HEK293 (cell line): ENCODE measurements at regions not wholly inside any gene's neighbourhood (a gene's known extent, or its start where the extent isn't known, plus 50 kb on each side); places are given as distances from the start of the nearest gene placed in this dataset.

Experiments used
- CTCF ChIA-PET: fragments of 350-600 bp; formaldehyde crosslinking; extraction: SDS; loops from one replicate; lab custom pipeline; 2021; ENCODE audit warnings: antibody characterized with exemption; lab: Yijun Ruan, JAX
- POLR2A ChIA-PET: fragments of 300-600 bp; formaldehyde crosslinking; extraction: SDS; loops from one replicate; lab custom pipeline; 2020; ENCODE audit warnings: antibody characterized with exemption, inconsistent platforms; lab: Yijun Ruan, JAX
- H3K27ac ChIP-seq: fragments of 200-500 bp; sonication (Bioruptor generic); 2 replicates; pipeline ENCODE4 v1.5.1; 2014; ENCODE audit warnings: low read depth, low read length, control low read depth, inconsistent platforms; ENCODE audit errors: extremely low read depth
- H3K36me3 ChIP-seq, 2 experiments: fragments of 200-500 bp in 1 of 2; sonication (Bioruptor generic) in 1 of 2; 1 replicate in 1 of 2; 2 replicates in 1 of 2; pipeline ENCODE4 v1.5.1; 2014 to 2017; ENCODE audit warnings: inconsistent platforms in 2 of 2, low read length in 2 of 2; ENCODE audit not compliant: control insufficient read depth in 2 of 2, insufficient read depth in 1 of 2
- H3K4me1 ChIP-seq: fragments of 200-500 bp; sonication (Bioruptor generic); 2 replicates; pipeline ENCODE4 v1.5.1; 2014; ENCODE audit warnings: mild to moderate bottlenecking, low read length, inconsistent platforms; ENCODE audit not compliant: control insufficient read depth, insufficient read depth
- H3K4me3 ChIP-seq: 2 replicates; pipeline ENCODE4 v1.5.1; 2011; ENCODE audit warnings: low read depth, mild to moderate bottlenecking, control low read depth, low read length, moderate library complexity
- H3K9me3 ChIP-seq: fragments of 200-500 bp; sonication (Bioruptor generic); 2 replicates; pipeline ENCODE4 v1.5.1; 2014; ENCODE audit warnings: low read depth, low read length, inconsistent platforms; ENCODE audit not compliant: control insufficient read depth, insufficient read depth
- ATF2 ChIP-seq: fragments of 450-650 bp; formaldehyde crosslinking; IDR thresholded peaks from 2 replicates; pipeline ENCODE4 v1.5.1; 2016; ENCODE audit warnings: missing biosample characterization, missing genetic modification characterization, low read depth
- ELK4 ChIP-seq: IDR thresholded peaks from 2 replicates; pipeline ENCODE4 v1.6.1; 2011; ENCODE audit warnings: mild to moderate bottlenecking, low read depth, low read length, borderline replicate concordance
- GFI1B ChIP-seq: fragments of 450-650 bp; formaldehyde crosslinking; IDR thresholded peaks from 2 replicates; pipeline ENCODE4 v1.5.1; 2016; ENCODE audit warnings: missing biosample characterization, missing genetic modification characterization
- PATZ1 ChIP-seq: fragments of 450-650 bp; formaldehyde crosslinking; IDR thresholded peaks from 2 replicates; pipeline ENCODE4 v1.5.1; 2016; ENCODE audit warnings: missing biosample characterization, missing genetic modification characterization
- PRDM1 ChIP-seq: fragments of 450-650 bp; formaldehyde crosslinking; IDR thresholded peaks from 2 replicates; pipeline ENCODE4; 2016; ENCODE audit warnings: missing biosample characterization, missing genetic modification characterization
- SCRT2 ChIP-seq: fragments of 450-650 bp; formaldehyde crosslinking; IDR thresholded peaks from 2 replicates; pipeline ENCODE4 v1.5.1; 2016; ENCODE audit warnings: missing biosample characterization, missing genetic modification characterization
- SP2 ChIP-seq: fragments of 450-650 bp; formaldehyde crosslinking; IDR thresholded peaks from 2 replicates; pipeline ENCODE4 v1.5.1; 2016; ENCODE audit warnings: missing biosample characterization, missing genetic modification characterization
- ZBTB20 ChIP-seq: fragments of 450-650 bp; formaldehyde crosslinking; IDR thresholded peaks from 2 replicates; pipeline ENCODE4 v1.5.1; 2016; ENCODE audit warnings: missing biosample characterization, missing genetic modification characterization
- ZFP3 ChIP-seq: fragments of 450-650 bp; formaldehyde crosslinking; IDR thresholded peaks from 2 replicates; pipeline ENCODE4 v1.5.1; 2016; ENCODE audit warnings: low read depth, missing biosample characterization, missing genetic modification characterization
- ZNF184 ChIP-seq: fragments of 450-650 bp; IDR thresholded peaks from 2 replicates; pipeline ENCODE4 v1.5.1; 2018; ENCODE audit warnings: missing biosample characterization, mild to moderate bottlenecking, missing genetic modification characterization
- ZNF311 ChIP-seq: fragments of 450-650 bp; formaldehyde crosslinking; IDR thresholded peaks from 2 replicates; pipeline ENCODE4 v1.5.1; 2017; ENCODE audit warnings: missing biosample characterization, missing genetic modification characterization, borderline replicate concordance
- ZNF416 ChIP-seq: fragments of 450-650 bp; formaldehyde crosslinking; IDR thresholded peaks from 2 replicates; pipeline ENCODE4 v1.5.1; 2016; ENCODE audit warnings: missing biosample characterization, missing genetic modification characterization
- ZNF530 ChIP-seq: fragments of 450-650 bp; formaldehyde crosslinking; IDR thresholded peaks from 2 replicates; pipeline ENCODE4 v1.5.1; 2016; ENCODE audit warnings: low read depth, missing biosample characterization, missing genetic modification characterization
- ZNF639 ChIP-seq: fragments of 450-650 bp; formaldehyde crosslinking; IDR thresholded peaks from 2 replicates; pipeline ENCODE4 v1.5.1; 2016; ENCODE audit warnings: missing biosample characterization, missing genetic modification characterization
- TF ChIP-seq, protein P1 (sequence below): fragments of 450-650 bp; formaldehyde crosslinking; IDR thresholded peaks from 2 replicates; pipeline ENCODE4 v1.5.1; 2016; ENCODE audit warnings: missing biosample characterization, missing genetic modification characterization
- TF ChIP-seq, protein P2 (sequence below): fragments of 450-650 bp; formaldehyde crosslinking; IDR thresholded peaks from 2 replicates; pipeline ENCODE4 v1.5.1; 2016; ENCODE audit warnings: missing biosample characterization, missing genetic modification characterization, low read depth

GRCh38 chr4:135548711-135549110 is 1347.1 kb upstream of the PABPC4L start:
- POLR2A ChIA-PET, result no interaction called here
- no peak overlapping the region for H3K4me3 ChIP-seq
- TF ChIP-seq, protein P1, sequence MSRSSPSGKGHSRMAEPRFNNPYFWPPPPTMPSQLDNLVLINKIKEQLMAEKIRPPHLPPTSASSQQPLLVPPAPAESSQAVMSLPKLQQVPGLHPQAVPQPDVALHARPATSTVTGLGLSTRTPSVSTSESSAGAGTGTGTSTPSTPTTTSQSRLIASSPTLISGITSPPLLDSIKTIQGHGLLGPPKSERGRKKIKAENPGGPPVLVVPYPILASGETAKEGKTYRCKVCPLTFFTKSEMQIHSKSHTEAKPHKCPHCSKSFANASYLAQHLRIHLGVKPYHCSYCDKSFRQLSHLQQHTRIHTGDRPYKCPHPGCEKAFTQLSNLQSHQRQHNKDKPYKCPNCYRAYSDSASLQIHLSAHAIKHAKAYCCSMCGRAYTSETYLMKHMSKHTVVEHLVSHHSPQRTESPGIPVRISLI, result no peak
- TF ChIP-seq SCRT2 (tag by site-specific recombination) (no peak), ZBTB20 (tag by site-specific recombination) (no peak), ELK4 (no peak), ZNF530 (no peak), ZNF184 (tag by site-specific recombination) (no peak), SP2 (tag by site-specific recombination) (no peak), ZFP3 (no peak), ZNF639 (tag by site-specific recombination) (no peak), ZNF311 (tag by site-specific recombination) (no peak), PRDM1 (no peak), ATF2 (tag by site-specific recombination) (no peak), ZNF416 (tag by site-specific recombination) (no peak), GFI1B (tag by site-specific recombination) (no peak), PATZ1 (tag by site-specific recombination) (no peak)
- TF ChIP-seq, protein P2, sequence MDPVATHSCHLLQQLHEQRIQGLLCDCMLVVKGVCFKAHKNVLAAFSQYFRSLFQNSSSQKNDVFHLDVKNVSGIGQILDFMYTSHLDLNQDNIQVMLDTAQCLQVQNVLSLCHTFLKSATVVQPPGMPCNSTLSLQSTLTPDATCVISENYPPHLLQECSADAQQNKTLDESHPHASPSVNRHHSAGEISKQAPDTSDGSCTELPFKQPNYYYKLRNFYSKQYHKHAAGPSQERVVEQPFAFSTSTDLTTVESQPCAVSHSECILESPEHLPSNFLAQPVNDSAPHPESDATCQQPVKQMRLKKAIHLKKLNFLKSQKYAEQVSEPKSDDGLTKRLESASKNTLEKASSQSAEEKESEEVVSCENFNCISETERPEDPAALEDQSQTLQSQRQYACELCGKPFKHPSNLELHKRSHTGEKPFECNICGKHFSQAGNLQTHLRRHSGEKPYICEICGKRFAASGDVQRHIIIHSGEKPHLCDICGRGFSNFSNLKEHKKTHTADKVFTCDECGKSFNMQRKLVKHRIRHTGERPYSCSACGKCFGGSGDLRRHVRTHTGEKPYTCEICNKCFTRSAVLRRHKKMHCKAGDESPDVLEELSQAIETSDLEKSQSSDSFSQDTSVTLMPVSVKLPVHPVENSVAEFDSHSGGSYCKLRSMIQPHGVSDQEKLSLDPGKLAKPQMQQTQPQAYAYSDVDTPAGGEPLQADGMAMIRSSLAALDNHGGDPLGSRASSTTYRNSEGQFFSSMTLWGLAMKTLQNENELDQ, result no peak
- no peaks in the 10 kb centered on the region for H3K4me1 ChIP-seq
- H3K36me3 ChIP-seq, result no peaks in the 10 kb centered on the region
- CTCF ChIA-PET, result no interaction called here
- H3K27ac ChIP-seq, result no peak overlapping the region
- no peaks in the 10 kb centered on the region for H3K9me3 ChIP-seq
